PFSK-1 (cell line): ENCODE measurements at regions not wholly inside any gene's neighbourhood (a gene's known extent, or its start where the extent isn't known, plus 50 kb on each side); places are given as distances from the start of the nearest gene placed in this dataset.

Source experiments
- FOXP2 ChIP-seq: optimal IDR thresholded peaks from 2 replicates; pipeline ENCODE3; 2011; ENCODE audit warnings: borderline replicate concordance, control low read depth, inconsistent platforms; ENCODE audit not compliant: insufficient read depth; ENCODE audit errors: extremely low read length, extremely low read depth
- POLR2AphosphoS5 ChIP-seq: IDR thresholded peaks from 2 replicates; pipeline ENCODE4 v1.6.1; 2012; ENCODE audit warnings: low read depth, mild to moderate bottlenecking, control low read depth, low read length, moderate library complexity
- SIN3A ChIP-seq: IDR thresholded peaks from 2 replicates; pipeline ENCODE4 v1.6.1; 2012; ENCODE audit warnings: mild to moderate bottlenecking, low read length, moderate library complexity, borderline replicate concordance; ENCODE audit not compliant: insufficient read depth
- TAF1 ChIP-seq: IDR thresholded peaks from 2 replicates; pipeline ENCODE4 v1.6.1; 2012; ENCODE audit warnings: low read length, control low read depth, borderline replicate concordance; ENCODE audit not compliant: insufficient read depth
- TF ChIP-seq, protein P1 (sequence below), 2 experiments: IDR thresholded peaks; 2 replicates each; pipeline versions ENCODE4 v1.6.1 to v1.8.0; 2011 to 2012; ENCODE audit warnings: low read depth in 2 of 2, low read length in 2 of 2, control low read depth in 1 of 2, inconsistent platforms in 1 of 2, mild to moderate bottlenecking in 1 of 2, moderate library complexity in 1 of 2; ENCODE audit not compliant: insufficient read depth in 1 of 2

DNA sequence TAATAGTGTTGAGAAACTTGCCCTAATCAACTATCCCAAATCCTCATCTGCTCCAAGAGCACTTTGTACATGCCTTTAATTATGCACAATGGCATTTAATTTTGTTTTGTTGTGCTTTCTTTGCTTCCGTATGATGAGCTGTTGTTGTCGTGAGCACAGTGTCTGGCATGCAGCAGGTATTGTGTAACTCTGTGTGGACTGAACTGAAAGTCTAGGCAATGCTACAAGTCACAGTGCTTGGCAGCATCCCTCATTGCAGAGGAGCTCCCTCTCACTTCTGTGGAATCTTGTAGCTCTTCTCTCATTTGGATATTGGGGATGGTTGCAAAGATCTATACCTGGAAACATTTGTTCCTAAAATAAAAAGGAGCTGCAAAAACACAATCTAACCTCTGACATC is 502.2 kb upstream of the CA10 start:
- TF ChIP-seq SIN3A (no peak), FOXP2 (peak; percentile 19)

DNA sequence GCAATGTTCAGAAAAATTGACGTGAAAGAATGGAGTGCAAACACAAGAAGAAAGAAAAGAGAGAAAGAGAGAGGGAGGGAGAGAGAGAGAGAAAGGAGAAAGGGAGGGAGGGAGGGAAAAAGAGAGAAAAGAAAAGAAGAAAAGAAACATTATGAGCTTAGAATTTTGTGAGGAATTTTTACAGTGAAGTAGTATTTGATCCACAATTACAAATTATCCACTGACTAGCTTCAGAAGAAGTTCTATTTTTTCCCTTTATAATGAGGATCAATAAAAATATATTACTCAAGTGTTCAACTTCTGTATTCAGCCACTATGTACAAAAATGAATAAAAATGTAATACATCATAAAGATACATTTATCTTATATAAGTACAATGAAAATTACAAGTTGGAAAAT is 494.5 kb upstream of the CA10 start:
- TF ChIP-seq TAF1 (no peak), POLR2AphosphoS5 (no peak), SIN3A (no peak), FOXP2 (no peak)
- TF ChIP-seq, protein P1, sequence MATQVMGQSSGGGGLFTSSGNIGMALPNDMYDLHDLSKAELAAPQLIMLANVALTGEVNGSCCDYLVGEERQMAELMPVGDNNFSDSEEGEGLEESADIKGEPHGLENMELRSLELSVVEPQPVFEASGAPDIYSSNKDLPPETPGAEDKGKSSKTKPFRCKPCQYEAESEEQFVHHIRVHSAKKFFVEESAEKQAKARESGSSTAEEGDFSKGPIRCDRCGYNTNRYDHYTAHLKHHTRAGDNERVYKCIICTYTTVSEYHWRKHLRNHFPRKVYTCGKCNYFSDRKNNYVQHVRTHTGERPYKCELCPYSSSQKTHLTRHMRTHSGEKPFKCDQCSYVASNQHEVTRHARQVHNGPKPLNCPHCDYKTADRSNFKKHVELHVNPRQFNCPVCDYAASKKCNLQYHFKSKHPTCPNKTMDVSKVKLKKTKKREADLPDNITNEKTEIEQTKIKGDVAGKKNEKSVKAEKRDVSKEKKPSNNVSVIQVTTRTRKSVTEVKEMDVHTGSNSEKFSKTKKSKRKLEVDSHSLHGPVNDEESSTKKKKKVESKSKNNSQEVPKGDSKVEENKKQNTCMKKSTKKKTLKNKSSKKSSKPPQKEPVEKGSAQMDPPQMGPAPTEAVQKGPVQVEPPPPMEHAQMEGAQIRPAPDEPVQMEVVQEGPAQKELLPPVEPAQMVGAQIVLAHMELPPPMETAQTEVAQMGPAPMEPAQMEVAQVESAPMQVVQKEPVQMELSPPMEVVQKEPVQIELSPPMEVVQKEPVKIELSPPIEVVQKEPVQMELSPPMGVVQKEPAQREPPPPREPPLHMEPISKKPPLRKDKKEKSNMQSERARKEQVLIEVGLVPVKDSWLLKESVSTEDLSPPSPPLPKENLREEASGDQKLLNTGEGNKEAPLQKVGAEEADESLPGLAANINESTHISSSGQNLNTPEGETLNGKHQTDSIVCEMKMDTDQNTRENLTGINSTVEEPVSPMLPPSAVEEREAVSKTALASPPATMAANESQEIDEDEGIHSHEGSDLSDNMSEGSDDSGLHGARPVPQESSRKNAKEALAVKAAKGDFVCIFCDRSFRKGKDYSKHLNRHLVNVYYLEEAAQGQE (IDR thresholded peaks at IDR 0.05; ENCODE audit: insufficient read depth in 1 of 2, low read depth in 2 of 2, low read length in 2 of 2): no peak

DNA sequence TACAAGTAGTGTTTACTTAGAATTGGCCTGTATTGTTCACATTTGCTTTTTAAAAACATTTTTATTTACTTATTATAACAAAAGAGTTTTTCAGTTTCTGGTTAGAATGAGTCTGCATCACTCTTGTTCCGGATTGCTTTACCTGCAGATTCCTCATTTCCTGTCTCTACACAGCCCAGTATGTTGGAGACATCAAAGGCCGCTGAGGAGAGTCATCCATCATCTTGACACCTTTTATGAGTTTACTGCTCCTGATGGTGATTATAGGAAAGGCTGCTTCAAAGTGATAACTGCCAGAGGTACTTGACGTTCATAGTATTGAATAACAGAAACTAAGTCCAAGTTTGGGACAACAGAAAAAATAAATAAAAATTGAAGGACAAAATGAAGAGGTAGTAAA is 490.5 kb upstream of the CA10 start:
- no peak for TF ChIP-seq FOXP2
- no peak for TF ChIP-seq POLR2AphosphoS5
- no peak for TF ChIP-seq TAF1
- TF ChIP-seq, protein P1 (IDR thresholded peaks at IDR 0.05; ENCODE audit: insufficient read depth in 1 of 2, low read depth in 2 of 2, low read length in 2 of 2): no peak
- TF ChIP-seq SIN3A: no peak

DNA sequence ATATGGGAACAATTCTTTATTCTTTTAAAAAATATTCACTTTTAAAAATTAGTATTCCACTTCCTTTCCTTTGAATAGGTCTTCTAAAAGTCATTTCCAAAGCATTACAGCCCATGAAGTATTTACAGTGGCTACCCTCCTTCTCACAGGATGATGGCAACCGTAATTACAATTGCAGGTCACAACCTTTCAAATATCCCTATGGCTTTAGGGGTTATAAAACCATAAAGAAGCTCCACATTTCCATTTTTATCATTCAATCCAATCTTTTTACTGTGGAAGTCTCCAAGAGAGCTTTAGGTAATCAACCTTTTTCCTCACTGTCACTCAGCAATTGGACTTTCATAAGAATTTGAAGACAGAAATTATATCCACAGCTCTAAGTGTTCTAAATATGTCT is 488.9 kb upstream of the CA10 start:
- TF ChIP-seq SIN3A (no peak), POLR2AphosphoS5 (no peak), TAF1 (no peak), FOXP2 (no peak)
- TF ChIP-seq, protein P1 (IDR thresholded peaks at IDR 0.05; ENCODE audit: insufficient read depth in 1 of 2, low read depth in 2 of 2, low read length in 2 of 2): no peak

DNA sequence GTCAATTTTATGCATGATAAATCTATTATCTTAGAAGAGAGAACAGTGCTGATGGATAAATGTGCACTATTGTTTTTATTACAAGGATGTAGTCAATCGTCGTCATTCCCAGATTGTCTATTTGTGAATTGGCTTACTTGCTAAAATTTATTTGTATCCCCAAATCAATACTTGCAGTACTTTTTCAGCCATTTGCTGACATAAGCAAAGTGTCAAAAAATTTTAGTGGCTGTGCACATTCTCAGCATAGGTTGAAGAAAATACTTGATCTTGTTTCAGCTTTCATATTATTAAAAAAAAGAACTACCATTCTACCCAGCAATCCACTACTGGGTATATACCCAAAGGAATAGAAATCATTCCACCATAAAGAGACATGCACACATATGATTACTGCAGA is 477.9 kb upstream of the CA10 start:
- no peak for TF ChIP-seq TAF1
- TF ChIP-seq, protein P1 (IDR thresholded peaks at IDR 0.05; ENCODE audit: insufficient read depth in 1 of 2, low read depth in 2 of 2, low read length in 2 of 2): no peak
- no peak for TF ChIP-seq SIN3A
- TF ChIP-seq FOXP2: no peak
- no peak for TF ChIP-seq POLR2AphosphoS5

DNA sequence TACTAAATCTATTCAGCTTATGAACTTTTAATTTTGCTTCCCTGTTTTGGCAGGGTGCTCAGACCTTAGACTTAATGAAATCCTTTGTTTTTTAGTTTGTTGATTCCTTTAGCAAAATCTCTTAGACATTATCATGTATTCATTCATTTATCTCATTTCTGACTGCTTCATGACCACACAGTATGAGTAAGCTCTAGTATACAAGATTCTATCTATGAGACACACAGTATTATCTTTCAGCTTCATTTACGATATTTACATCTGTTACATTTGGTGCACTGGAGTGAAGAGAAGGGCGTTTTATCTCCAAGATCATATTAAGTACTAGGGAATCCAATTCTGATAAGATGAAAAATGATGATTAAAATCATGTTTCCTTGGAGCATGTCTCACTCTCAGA is 448.1 kb upstream of the CA10 start:
- TF ChIP-seq, protein P1 (IDR thresholded peaks at IDR 0.05; ENCODE audit: insufficient read depth in 1 of 2, low read depth in 2 of 2, low read length in 2 of 2): no peak
- TF ChIP-seq FOXP2 (no peak), POLR2AphosphoS5 (no peak), SIN3A (no peak), TAF1 (no peak)
